ENCODE measurements at regions not wholly inside any gene's neighbourhood (a gene's known extent, or its start where the extent isn't known, plus 50 kb on each side); places are given as distances from the start of the nearest gene placed in this dataset.

GRCh38 chr13:32936716-32937115, 79.5 kb upstream of the KL start:
- Histone ChIP-seq H3K79me1 (ENCODE audit: insufficient read depth, low read depth, low read length, poor library complexity, severe bottlenecking) (no peaks in the 10 kb centered on the region), H3K27ac (ENCODE audit: insufficient read length, low read depth, low read length) (no peak overlapping the region), H3K9ac (ENCODE audit: extremely low read depth, insufficient read length, low read length) (no peak overlapping the region), H3K23me2 (ENCODE audit: insufficient read length, low read depth, low read length, poor library complexity, severe bottlenecking) (no peaks in the 10 kb centered on the region), H3K9me3 (ENCODE audit: control insufficient read depth, low read depth, low read length) (no peaks in the 10 kb centered on the region), H2AFZ (ENCODE audit: low read length) (no peak overlapping the region), H4K91ac (ENCODE audit: insufficient read length, low read depth, low read length) (no peak overlapping the region), H4K8ac (replicated peaks; ENCODE audit: insufficient read length, low read depth, low read length) (no peak overlapping the region), H3K4me2 (ENCODE audit: insufficient read depth, insufficient read length, low read length) (no peak overlapping the region), H3K18ac (ENCODE audit: insufficient read length, low read depth, low read length) (no peak overlapping the region), H2BK5ac (ENCODE audit: insufficient read length, low read length) (no peak overlapping the region), H4K5ac (ENCODE audit: insufficient read length, low read depth, low read length) (no peak overlapping the region), H2BK12ac (ENCODE audit: insufficient read length, low read depth, low read length) (no peak overlapping the region), H3K4me1 (ENCODE audit: insufficient read depth, low read length) (no peaks in the 10 kb centered on the region), H2BK120ac (ENCODE audit: low read depth, low read length, poor library complexity, severe bottlenecking) (no peak overlapping the region), H2BK15ac (ENCODE audit: low read depth, low read length) (no peak overlapping the region), H3K79me2 (ENCODE audit: insufficient read depth, low read length) (no peaks in the 10 kb centered on the region), H2BK20ac (ENCODE audit: low read depth, low read length, poor library complexity, severe bottlenecking) (no peak overlapping the region), H3K14ac (ENCODE audit: insufficient read depth, low read length) (no peak overlapping the region), H4K20me1 (ENCODE audit: control insufficient read depth, insufficient read depth, insufficient read length) (no peaks in the 10 kb centered on the region), H2AK5ac (ENCODE audit: insufficient read length, low read length) (no peak overlapping the region), H3K23ac (ENCODE audit: insufficient read length, low read depth, low read length) (no peak overlapping the region), H3K56ac (ENCODE audit: insufficient read length, low read depth, low read length) (no peak overlapping the region), H3K4ac (ENCODE audit: low read depth, low read length) (no peak overlapping the region), H3K27me3 (ENCODE audit: insufficient read depth, low read length) (no peaks in the 10 kb centered on the region), H3T11ph (ENCODE audit: low read length) (no peak overlapping the region)
- Mint-ChIP-seq H3K27me3 (ENCODE audit: low read depth) (peaks cover 4% of the 10 kb centered on the region), H3K4me3 (no peak overlapping the region), H3K9me3 (peaks cover 3 to 15% of the 10 kb centered on the region in 2 experiments; a peak in 3 of 5 replicates), H3K36me3 (ENCODE audit: insufficient read depth in 1 of 3, low read depth in 3 of 3) (no peaks in the 10 kb centered on the region; a peak in 1 of 7 replicates), H3K27ac (no peak overlapping the region), H3K4me1 (no peaks in the 10 kb centered on the region)
- DNase-seq: no peak
- TF ChIP-seq CTCF (conservative IDR thresholded peaks at IDR 0.05): no peak
- whole genome bisulfite sequencing (ENCODE audit: extremely low coverage, insufficient read length, low lambda C conversion rate): no CpG with 5 or more reads among the region's 3 CpGs

Data from H9 (cell line).